Peyer's patch (tissue), 4 donors: ENCODE measurements at regions not wholly inside any gene's neighbourhood (a gene's known extent, or its start where the extent isn't known, plus 50 kb on each side); places are given as distances from the start of the nearest gene placed in this dataset.
"Not testable (repeated sequence)": the region's sequence is repeated elsewhere in the genome, so short reads cannot be mapped to it uniquely, and the experiment has no call there.

Experiments used
- POLR2A ChIP-seq, 2 donors: fragments of 450-650 bp; IDR thresholded peaks; one replicate each; pipeline ENCODE4 v1.5.1; 2017; ENCODE audit warnings: antibody characterized with exemption in 2 of 2, mild to moderate bottlenecking in 2 of 2, moderate library complexity in 2 of 2
- TF ChIP-seq, protein P1 (sequence below), 6 experiments: fragments of 450-650 bp in 4 of 6; fragments of 200-600 bp in 2 of 6; sonication (generic) in 1 of 6; IDR thresholded peaks; one replicate each; pipeline ENCODE4 v1.5.1; 2017 to 2019; ENCODE audit warnings: antibody characterized with exemption in 6 of 6, mild to moderate bottlenecking in 3 of 6, moderate library complexity in 1 of 6

GRCh38 chr15:20255641-20256040 is 286.0 kb downstream of the GOLGA6L6 start:
- TF ChIP-seq, protein P1, sequence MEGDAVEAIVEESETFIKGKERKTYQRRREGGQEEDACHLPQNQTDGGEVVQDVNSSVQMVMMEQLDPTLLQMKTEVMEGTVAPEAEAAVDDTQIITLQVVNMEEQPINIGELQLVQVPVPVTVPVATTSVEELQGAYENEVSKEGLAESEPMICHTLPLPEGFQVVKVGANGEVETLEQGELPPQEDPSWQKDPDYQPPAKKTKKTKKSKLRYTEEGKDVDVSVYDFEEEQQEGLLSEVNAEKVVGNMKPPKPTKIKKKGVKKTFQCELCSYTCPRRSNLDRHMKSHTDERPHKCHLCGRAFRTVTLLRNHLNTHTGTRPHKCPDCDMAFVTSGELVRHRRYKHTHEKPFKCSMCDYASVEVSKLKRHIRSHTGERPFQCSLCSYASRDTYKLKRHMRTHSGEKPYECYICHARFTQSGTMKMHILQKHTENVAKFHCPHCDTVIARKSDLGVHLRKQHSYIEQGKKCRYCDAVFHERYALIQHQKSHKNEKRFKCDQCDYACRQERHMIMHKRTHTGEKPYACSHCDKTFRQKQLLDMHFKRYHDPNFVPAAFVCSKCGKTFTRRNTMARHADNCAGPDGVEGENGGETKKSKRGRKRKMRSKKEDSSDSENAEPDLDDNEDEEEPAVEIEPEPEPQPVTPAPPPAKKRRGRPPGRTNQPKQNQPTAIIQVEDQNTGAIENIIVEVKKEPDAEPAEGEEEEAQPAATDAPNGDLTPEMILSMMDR (IDR thresholded peaks at IDR 0.05), result not testable (repeated sequence)
- not testable (repeated sequence) for TF ChIP-seq POLR2A (IDR thresholded peaks at IDR 0.05)
